HT1080 (cell line): ENCODE measurements at regions not wholly inside any gene's neighbourhood (a gene's known extent, or its start where the extent isn't known, plus 50 kb on each side); places are given as distances from the start of the nearest gene placed in this dataset.

Experiments
- DNase-seq: peaks from one replicate; pipeline ENCODE4 v3.0.0-alpha.2; 2015; ENCODE audit warnings: low read depth

DNA sequence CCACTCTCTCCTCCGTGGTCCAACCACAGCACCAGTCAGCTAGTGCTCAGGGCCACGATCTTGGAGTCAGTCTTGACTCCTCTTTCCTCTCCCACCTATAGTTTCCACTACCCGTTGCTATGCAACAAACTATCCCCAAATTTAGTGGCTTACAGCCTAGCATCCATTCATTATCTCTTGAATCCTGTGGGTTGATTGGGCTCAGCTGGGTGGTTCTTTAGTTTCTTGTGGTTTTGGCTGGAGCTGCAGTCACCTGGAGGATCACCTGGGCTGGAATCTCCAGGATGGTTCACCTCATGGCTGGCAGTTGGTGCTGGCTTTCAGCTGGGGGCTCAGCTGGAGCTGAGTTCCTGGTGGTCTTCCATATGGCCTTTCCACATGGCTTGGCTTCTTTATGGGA lies 149.9 kb downstream of the ASB1 start:
- no peak for DNase-seq

DNA sequence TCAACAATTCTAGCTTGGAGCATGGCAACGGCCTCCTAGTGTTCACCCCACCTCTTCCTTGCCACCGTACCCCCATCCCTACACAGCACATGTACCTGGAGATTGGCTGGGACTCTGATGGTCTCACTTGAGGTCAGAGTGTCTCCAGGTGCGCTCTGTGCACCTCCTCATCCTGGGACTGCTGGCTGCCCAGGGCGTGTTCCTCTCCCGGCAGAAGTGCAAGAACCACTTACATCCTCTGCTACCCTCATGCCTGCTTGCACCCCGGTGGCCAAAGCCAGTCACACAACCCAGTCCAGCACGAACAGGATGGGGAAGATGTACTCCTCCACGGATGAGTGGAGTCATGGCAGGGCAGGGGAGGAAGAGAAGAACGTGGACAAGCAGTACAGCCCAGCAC lies 151.5 kb downstream of the ASB1 start:
- no peak for DNase-seq

- no peak for DNase-seq
These were observed 153.8 kb downstream of the ASB1 start for GRCh38 chr2:238580486-238580885.

- DNase-seq = no peak
These were observed 154.4 kb downstream of the ASB1 start for GRCh38 chr2:238581126-238581525.

DNA sequence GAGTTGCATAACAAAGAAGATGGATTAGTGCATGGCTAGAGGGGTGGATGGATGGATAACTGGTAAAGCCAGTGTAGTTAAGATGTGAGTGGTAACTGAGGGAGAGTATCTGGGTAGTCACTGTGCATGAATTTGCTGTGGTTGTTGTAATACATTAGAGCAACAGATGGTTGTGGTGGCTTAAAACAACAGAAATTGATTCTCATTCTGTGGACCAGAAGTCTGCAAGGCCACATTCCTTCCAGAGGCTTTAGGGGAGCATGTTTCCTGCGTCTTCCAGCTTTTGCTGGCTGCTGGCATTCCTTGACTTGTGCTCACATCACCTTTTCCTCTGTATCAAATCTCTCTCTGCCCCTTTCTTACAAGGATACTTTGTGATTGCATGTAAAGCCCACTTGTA lies 155.4 kb downstream of the ASB1 start:
- no peak for DNase-seq

- no peak for DNase-seq
These were observed 157.9 kb downstream of the ASB1 start for GRCh38 chr2:238584617-238585016.

DNA sequence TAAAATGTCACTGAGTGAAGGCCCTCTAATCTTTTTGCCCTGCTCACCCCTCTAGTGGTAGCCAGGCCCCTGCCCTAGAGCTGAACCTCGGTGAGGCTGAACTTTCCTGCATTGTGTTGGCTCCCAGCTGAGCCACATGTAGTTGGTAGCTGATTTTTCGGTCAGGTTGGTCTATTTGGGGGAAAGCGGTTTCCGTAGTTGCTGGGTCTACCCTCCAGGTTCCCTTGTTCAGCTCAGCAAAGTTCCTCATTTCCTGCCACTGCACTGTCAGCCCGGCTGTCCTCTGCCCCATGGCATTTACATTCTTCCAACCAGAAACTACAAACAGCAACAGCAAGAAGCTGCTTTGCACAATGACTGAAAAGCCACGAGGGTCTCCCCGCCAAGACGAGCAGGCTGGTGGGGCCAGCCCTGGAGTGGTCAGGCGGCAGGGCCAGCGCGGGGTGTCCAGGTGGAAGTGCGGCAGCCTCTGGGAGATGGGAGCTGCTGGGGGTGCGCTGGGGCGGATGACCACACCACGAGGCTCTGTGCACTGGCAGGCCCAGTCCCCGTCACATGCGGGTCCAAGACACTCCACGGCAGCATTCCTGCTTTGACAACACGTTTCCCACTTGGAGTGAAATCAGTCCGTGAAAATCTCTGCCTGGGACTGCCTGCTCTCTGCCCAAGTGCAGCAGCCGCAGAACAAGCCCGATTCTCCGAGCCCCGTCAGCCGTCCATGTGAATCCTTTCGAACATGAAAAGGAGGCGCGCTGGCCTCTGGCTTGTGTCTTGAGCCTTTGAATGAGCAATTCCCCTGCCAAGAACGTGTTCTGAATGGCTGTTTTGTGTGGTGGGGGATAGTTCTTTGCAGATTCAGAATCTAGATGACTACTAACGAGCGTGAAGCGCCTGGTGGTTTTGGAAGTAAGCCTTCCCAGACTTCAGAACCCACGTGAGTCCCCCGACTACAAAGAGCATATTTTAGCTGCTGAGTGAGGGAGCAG lies 159.4 kb downstream of the ASB1 start:
- DNase-seq = no peak

GRCh38 chr2:238586931-238587775 lies 160.4 kb downstream of the ASB1 start:
- no peak for DNase-seq

GRCh38 chr2:238587776-238588660 lies 161.3 kb downstream of the ASB1 start:
- no peak for DNase-seq

DNA sequence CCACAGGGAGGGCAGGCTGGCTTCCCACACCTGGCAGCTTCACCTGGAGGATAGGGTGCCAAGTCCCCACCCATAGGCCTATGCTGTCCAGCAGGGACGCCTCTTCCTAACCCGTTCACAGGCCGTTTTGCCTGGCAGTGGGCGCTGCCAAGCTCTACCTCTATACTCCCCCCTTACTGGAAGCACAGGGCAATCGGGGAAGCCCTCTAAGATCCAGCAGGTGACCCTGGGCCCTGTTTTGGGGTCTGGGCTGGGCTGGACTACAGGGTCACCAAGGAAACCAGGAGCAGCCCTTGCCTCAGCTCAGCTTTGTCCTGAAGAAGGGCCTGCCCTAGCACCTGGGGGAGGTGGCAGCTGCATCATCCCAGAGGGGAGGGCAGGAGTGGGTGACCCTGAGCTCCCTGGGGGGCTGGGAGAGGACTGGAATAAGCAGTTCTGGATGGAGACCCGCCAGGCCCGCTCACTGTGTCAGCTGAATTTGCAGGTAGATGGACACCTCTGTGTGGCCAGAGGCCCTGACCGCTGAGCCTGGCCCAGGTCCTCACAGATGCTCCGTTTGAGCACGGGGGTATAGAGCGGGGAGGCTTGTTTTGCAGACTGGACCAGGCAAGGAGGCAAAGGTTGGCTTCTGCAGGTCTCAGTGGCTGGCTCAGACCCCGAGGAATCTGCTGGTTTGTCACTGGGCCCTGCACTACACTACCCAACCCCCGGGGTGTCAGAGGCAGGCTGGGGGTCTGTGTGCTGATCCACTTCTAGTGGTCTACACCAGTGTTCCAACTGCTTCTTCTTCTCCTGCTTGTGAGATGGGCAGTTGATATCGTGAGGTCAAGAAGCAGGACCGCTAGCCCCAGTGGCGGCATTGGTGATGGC lies 163.1 kb downstream of the ASB1 start:
- no peak for DNase-seq

GRCh38 chr2:238591732-238592131 lies 165.0 kb downstream of the ASB1 start:
- DNase-seq = no peak

- no peak for DNase-seq
These were observed 166.5 kb downstream of the ASB1 start for GRCh38 chr2:238593236-238593635.

GRCh38 chr2:238593678-238594077 lies 167.0 kb downstream of the ASB1 start:
- DNase-seq = no peak

DNA sequence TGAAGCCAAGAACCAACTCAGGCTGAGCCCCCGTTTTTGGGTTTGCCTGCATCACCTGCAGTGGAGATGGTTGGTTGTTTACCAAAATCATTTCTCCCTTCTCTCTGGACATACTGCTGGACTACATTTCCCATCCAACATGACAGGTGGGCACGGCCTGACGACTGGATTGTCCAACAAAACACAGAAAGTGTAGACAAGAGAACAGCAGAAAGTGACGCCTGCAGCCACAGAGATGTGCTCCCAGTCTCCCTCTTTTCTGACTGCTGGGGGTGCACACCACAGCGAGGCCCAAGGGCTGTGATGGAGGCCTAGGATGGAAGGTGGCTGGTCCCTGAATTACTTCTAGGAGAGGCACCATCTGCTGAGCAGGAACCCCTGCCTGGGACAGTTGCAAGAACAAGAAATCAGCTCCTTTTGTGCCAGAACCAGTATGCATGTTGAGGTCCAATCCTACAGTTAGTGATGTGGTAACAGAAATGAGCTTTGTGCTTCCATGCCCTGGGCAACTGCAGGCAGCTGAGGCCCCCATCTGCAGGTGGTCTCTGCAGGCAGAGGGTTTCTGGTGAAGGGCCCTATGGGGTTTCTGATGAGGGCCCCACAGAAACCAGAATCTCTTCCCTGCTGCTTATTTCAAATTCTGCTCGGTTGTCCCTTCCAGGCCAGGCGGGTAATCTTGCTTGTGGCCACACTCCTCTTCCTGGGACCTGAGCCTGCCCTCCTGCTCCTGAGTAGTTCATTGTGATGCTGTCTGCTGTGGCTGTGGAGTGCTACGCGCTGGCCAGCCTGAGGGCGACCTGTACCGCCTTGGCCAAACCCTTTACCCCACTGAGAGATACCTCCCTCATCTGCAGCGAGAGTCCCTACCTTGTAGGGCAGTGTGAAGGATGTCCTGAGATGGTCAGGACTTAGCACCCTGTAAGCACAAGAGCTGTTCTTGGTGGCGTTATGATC lies 168.3 kb downstream of the ASB1 start:
- DNase-seq = no peak

GRCh38 chr2:238595750-238596570 lies 169.2 kb downstream of the ASB1 start:
- no peak for DNase-seq

GRCh38 chr2:238596571-238597551 lies 170.1 kb downstream of the ASB1 start:
- DNase-seq = peak; percentile 89
